Upper lobe of left lung (tissue), 6 donors: ENCODE measurements at regions not wholly inside any gene's neighbourhood (a gene's known extent, or its start where the extent isn't known, plus 50 kb on each side); places are given as distances from the start of the nearest gene placed in this dataset.

Source experiments
- ATAC-seq, 2 donors: fragments of 200-7000 bp; cut with Tn5 transposase; one replicate each; pipeline ENCODE4 v1.9.1; 2022; ENCODE audit warnings: mild to moderate bottlenecking in 2 of 2, moderate library complexity in 2 of 2; ENCODE audit not compliant: low FRiP score in 2 of 2
- DNase-seq, 2 donors: peaks; one replicate each; pipeline ENCODE4 v3.0.0-alpha.2; 2019 to 2020
- H3K27ac ChIP-seq, 4 donors: fragments of 200-600 bp; sonication (generic); one replicate each; pipeline ENCODE4 v1.5.1; 2016 to 2019
- H3K27me3 ChIP-seq, 4 donors: fragments of 200-600 bp; sonication (generic); one replicate each; pipeline ENCODE4 v1.5.1; 2017 to 2019
- H3K36me3 ChIP-seq, 4 donors: fragments of 200-600 bp; sonication (generic); one replicate each; pipeline ENCODE4 v1.5.1; 2016 to 2019
- H3K4me1 ChIP-seq, 4 donors: fragments of 200-600 bp; sonication (generic); one replicate each; pipeline ENCODE4 v1.5.1; 2018 to 2019
- H3K4me3 ChIP-seq, 4 donors: fragments of 200-600 bp; sonication (generic); one replicate each; pipeline ENCODE4 v1.5.1; 2017 to 2019; ENCODE audit warnings: mild to moderate bottlenecking in 2 of 4, moderate library complexity in 1 of 4
- H3K9me3 ChIP-seq, 4 donors: fragments of 200-600 bp; sonication (generic); one replicate each; pipeline ENCODE4 v1.5.1; 2018 to 2019
- CTCF ChIP-seq, 6 experiments: fragments of 450-650 bp in 4 of 6; fragments of 200-600 bp in 2 of 6; sonication (generic) in 2 of 6; IDR thresholded peaks; one replicate each; pipeline ENCODE4 v1.5.1; 2016 to 2019; ENCODE audit warnings: antibody characterized with exemption in 6 of 6
- EP300 ChIP-seq, 4 donors: sonication (generic); formaldehyde crosslinking; IDR thresholded peaks; one replicate each; pipeline ENCODE4 v1.5.1; 2017; ENCODE audit warnings: antibody characterized with exemption in 4 of 4, control low read depth in 2 of 4
- POLR2A ChIP-seq, 4 donors: fragments of 450-650 bp; IDR thresholded peaks; one replicate each; pipeline ENCODE4 v1.5.1; 2016 to 2017; ENCODE audit warnings: antibody characterized with exemption in 4 of 4, mild to moderate bottlenecking in 2 of 4
- POLR2AphosphoS5 ChIP-seq, 2 donors: sonication (generic); formaldehyde crosslinking; IDR thresholded peaks; one replicate each; pipeline ENCODE4 v1.5.1; 2017; ENCODE audit warnings: antibody characterized with exemption in 2 of 2
- WGBS, 2 donors: methylation state at CpG; one replicate each; pipeline ENCODE4 v1.1.5; 2017 to 2018; 5-methylcytosine and 5-hydroxymethylcytosine counted together
- donor health status: DM: no; HTN: no; CAD: no; lungs with moderate emphysema.
- donor health status: DM: no; HTN: yes; CAD: no; lungs with severe emphysema.

DNA sequence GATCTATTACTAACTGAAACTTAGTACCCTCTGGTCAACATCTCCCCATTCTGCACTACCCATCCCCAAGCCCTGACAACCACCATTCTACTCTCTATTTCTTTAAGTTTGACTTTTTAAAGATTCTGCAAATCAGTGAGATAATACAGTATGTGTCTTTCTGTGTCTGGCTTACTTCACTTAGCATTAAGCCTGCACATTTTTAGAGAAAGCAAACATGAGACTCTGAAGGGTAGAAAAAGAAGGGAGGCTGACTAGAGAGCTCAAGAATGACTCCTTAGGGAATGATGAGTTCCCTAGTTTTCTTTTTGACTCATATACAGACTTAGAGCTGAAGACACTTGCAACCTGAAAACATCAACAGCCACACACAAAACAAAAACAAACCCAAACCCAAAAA, 311.3 kb downstream of the SQOR start:
- DNase-seq: no peak

GRCh38 chr15:45948181-45948621, 313.4 kb downstream of the SQOR start:
- no peak overlapping the region for H3K4me3 ChIP-seq
- H3K9me3 ChIP-seq: no peaks in the 10 kb centered on the region
- TF ChIP-seq CTCF (IDR thresholded peaks at IDR 0.05): no peak
- TF ChIP-seq EP300 (IDR thresholded peaks at IDR 0.05): no peak
- TF ChIP-seq POLR2AphosphoS5 (IDR thresholded peaks at IDR 0.05): no peak
- no peak for TF ChIP-seq POLR2A (IDR thresholded peaks at IDR 0.05)
- DNase-seq (no peak), ATAC-seq (no peak)
- 27 to 33% methylated on average over 3 of the region's 3 CpGs for WGBS, 2 donors
- no peaks in the 10 kb centered on the region for H3K4me1 ChIP-seq
- H3K36me3 ChIP-seq: no peaks in the 10 kb centered on the region
- no peaks in the 10 kb centered on the region for H3K27me3 ChIP-seq
- H3K27ac ChIP-seq: no peak overlapping the region

More for the DNA sequence above, 311.3 kb downstream of the SQOR start:
- Histone ChIP-seq H3K9me3 (no peaks in the 10 kb centered on the region), H3K27ac (no peak overlapping the region), H3K4me3 (no peak overlapping the region), H3K36me3 (no peaks in the 10 kb centered on the region), H3K4me1 (no peaks in the 10 kb centered on the region), H3K27me3 (no peaks in the 10 kb centered on the region)
- TF ChIP-seq POLR2A (IDR thresholded peaks at IDR 0.05) (no peak), EP300 (IDR thresholded peaks at IDR 0.05) (no peak), CTCF (IDR thresholded peaks at IDR 0.05) (no peak), POLR2AphosphoS5 (IDR thresholded peaks at IDR 0.05) (no peak)
- no peak for ATAC-seq

DNA sequence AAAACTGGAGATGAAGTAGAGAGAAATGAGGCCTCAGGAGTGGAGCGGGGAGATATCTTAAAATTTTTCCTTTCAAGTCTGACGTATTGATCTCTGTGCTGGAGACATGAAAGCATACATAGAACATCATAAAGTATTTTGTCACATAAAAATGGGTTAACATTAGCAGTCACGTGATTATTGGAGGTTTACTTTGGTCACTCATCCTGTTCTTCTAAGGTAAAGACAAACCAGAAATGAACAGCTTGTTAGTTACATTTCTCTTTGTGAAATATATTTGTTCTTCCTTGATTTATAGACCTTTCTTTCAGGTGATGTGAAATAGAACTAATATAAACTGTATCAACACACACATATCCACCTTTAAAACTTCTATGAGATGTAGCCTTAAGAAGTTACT, 324.1 kb downstream of the SQOR start:
- Histone ChIP-seq H3K36me3 (no peaks in the 10 kb centered on the region), H3K4me3 (no peak overlapping the region), H3K9me3 (no peaks in the 10 kb centered on the region), H3K27ac (no peak overlapping the region), H3K4me1 (no peaks in the 10 kb centered on the region), H3K27me3 (no peaks in the 10 kb centered on the region)
- no peak for DNase-seq
- ATAC-seq: no peak
- 81 to 83% methylated on average over 3 of the region's 3 CpGs for WGBS, 2 donors
- TF ChIP-seq EP300 (IDR thresholded peaks at IDR 0.05) (no peak), POLR2A (IDR thresholded peaks at IDR 0.05) (no peak), POLR2AphosphoS5 (IDR thresholded peaks at IDR 0.05) (no peak), CTCF (IDR thresholded peaks at IDR 0.05) (no peak)

DNA sequence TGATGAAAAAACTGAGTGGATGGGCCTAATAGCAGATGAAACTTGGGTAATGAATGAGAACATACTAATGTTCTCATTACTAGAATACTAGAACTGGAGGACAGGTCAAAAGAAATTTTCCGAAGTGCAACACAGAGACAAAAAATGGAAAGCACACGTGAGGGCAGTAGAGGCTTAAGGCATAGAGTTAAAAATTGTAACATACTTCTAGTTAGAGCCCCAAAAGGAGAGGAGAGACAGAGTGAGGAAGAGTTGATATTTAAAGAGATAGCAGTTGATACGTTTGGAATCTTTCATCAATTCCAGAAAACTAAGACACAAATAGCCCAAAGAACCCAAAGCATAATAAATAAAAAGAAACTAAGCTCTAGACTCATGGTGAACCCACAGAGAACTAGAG, 327.9 kb downstream of the SQOR start:
- 81 to 84% methylated on average over 3 of the region's 3 CpGs for WGBS, 2 donors
- H3K4me1 ChIP-seq: no peaks in the 10 kb centered on the region
- no peak for ATAC-seq
- no peaks in the 10 kb centered on the region for H3K36me3 ChIP-seq
- TF ChIP-seq CTCF (IDR thresholded peaks at IDR 0.05) (no peak), POLR2A (IDR thresholded peaks at IDR 0.05) (no peak), POLR2AphosphoS5 (IDR thresholded peaks at IDR 0.05) (no peak), EP300 (IDR thresholded peaks at IDR 0.05) (no peak)
- no peaks in the 10 kb centered on the region for H3K27me3 ChIP-seq
- no peak overlapping the region for H3K4me3 ChIP-seq
- no peak for DNase-seq
- no peaks in the 10 kb centered on the region for H3K9me3 ChIP-seq
- H3K27ac ChIP-seq: no peak overlapping the region

GRCh38 chr15:45970542-45970941, 335.7 kb downstream of the SQOR start:
- no peak for DNase-seq
- 80 to 100% methylated on average over 1 of the region's 1 CpG for WGBS, 2 donors
- no peak for TF ChIP-seq CTCF (IDR thresholded peaks at IDR 0.05)
- no peak for TF ChIP-seq POLR2A (IDR thresholded peaks at IDR 0.05)
- TF ChIP-seq EP300 (IDR thresholded peaks at IDR 0.05): no peak
- no peak for TF ChIP-seq POLR2AphosphoS5 (IDR thresholded peaks at IDR 0.05)

More at GRCh38 chr15:45970542-45970941, 335.7 kb downstream of the SQOR start:
- no peaks in the 10 kb centered on the region for H3K4me1 ChIP-seq
- ATAC-seq: no peak
- H3K9me3 ChIP-seq: no peaks in the 10 kb centered on the region
- H3K27me3 ChIP-seq: no peaks in the 10 kb centered on the region
- H3K4me3 ChIP-seq: no peak overlapping the region
- no peak overlapping the region for H3K27ac ChIP-seq
- H3K36me3 ChIP-seq: no peaks in the 10 kb centered on the region
